ENCODE measurements at regions not wholly inside any gene's neighbourhood (a gene's known extent, or its start where the extent isn't known, plus 50 kb on each side); places are given as distances from the start of the nearest gene placed in this dataset.

DNA sequence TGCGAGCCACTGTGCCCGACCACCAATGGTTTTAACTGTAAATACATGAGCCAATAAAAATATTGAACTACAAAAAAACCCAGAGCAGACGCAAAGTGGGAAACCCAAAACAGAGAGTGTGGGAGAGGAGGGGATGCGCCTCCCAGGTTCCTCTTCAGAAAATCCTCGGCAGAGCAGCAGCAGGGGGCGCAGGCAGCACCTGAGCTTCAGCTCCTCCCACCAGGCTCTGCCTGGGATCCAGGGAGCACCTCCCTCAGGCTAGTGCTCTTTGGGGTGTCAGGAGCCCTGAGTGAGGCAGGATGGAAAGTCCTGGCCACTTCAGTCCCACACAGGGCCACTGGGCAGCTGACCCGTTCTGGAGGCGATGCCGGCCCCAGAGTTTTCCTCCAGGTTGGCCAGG lies 536.9 kb upstream of the CDH4 start:
- DNase-seq (no peak), ATAC-seq (no peak)
- Histone ChIP-seq H3K27ac (no peak overlapping the region), H3K9me3 (no peaks in the 10 kb centered on the region), H3K4me1 (no peaks in the 10 kb centered on the region), H3K27me3 (ENCODE audit: insufficient read depth in 3 of 3, low read length in 2 of 3) (peaks cover 0 to 6% (median 5%) of the 10 kb centered on the region in 3 donors), H3K36me3 (ENCODE audit: insufficient read depth in 1 of 2, low read depth in 1 of 2) (no peaks in the 10 kb centered on the region), H3K4me3 (no peak overlapping the region)
- intact Hi-C loops (cut with DNase I) = no loop called here
- 58 to 65% (median 59%) methylated on average over 9 of the region's 9 CpGs for WGBS, 3 donors
- TF ChIP-seq CTCF (IDR thresholded peaks at IDR 0.05) = no peak

DNA sequence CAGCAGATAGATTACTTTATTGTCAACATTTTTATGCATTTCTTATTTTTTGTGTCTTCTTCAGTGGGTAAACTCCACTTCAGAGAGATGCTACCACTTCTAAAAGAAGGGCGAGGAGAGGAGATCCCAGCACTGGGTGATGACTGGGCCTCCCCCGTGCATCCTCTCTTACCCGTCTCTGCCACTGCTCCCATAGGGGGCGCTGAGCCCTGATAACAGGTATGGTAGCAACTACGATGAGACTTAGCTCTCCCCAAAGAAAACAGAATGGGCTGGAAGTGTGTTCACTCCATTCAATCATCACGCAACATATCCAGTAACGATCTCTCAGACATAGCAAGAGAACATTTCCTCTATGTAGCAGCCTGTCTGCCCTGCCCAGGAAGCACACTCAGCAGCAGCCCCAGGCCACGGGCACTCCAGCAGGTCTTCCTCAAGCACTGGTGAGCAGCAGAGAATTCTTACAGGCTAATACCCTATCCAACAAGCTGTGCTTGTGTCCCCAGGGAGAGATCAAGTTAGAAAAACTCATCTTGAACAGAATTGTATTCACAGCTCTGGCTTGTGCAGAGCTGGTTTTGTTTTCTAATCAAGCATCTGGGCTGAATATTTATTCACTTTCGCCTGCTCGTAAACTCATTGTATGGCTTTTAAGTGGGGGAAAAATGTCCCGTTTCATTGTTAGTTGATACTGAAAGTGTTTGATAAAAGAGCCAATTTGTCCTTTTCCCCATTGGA lies 533.1 kb upstream of the CDH4 start:
- peaks cover 2 to 6% (median 5%) of the 10 kb centered on the region in 3 donors for H3K27me3 ChIP-seq (ENCODE audit: insufficient read depth in 3 of 3, low read length in 2 of 3)
- DNase-seq (no peak), ATAC-seq (no peak)
- no peaks in the 10 kb centered on the region for H3K36me3 ChIP-seq (ENCODE audit: insufficient read depth in 1 of 2, low read depth in 1 of 2)
- H3K4me3 ChIP-seq = no peak overlapping the region
- H3K9me3 ChIP-seq = no peaks in the 10 kb centered on the region
- no peaks in the 10 kb centered on the region for H3K4me1 ChIP-seq
- H3K27ac ChIP-seq = no peak overlapping the region
- WGBS, 3 donors = 56 to 64% (median 59%) methylated on average over 11 of the region's 11 CpGs
- intact Hi-C loops (cut with DNase I) = no loop called here
- TF ChIP-seq CTCF (IDR thresholded peaks at IDR 0.05) = no peak

DNA sequence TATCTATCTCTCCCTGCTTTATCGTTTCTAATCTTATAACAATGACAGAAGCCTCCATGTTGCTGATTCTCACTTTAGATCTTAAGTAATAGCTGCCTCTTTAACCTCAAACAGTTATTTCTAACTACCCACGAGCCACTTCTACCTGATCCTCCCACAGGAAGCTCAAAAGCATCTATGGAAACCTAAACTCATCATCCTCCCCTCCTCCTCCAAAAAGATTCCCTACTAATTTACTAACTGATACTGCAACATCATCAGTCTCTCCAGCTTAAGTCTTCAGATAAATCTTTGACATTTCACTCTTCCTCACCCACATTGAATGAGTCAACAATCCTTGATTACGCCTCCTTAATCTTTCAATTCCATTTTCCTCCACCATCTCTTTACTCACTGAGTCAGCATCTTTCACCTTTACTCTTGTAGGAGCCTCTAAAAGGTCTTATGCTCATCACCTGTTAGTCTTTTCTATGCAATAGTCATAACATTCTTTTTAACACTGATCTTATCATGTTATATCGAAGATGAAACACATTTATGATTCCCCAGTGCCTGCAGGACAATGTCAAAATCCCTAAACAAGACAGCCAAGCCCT lies 526.7 kb upstream of the CDH4 start:
- H3K27ac ChIP-seq = no peak overlapping the region

GRCh38 chr20:60727425-60727824 lies 524.6 kb upstream of the CDH4 start:
- no peaks in the 10 kb centered on the region for H3K36me3 ChIP-seq (ENCODE audit: insufficient read depth in 1 of 2, low read depth in 1 of 2)
- H3K9me3 ChIP-seq = no peaks in the 10 kb centered on the region
- DNase-seq (no peak), ATAC-seq (no peak)
- H3K4me1 ChIP-seq = no peaks in the 10 kb centered on the region
- no peaks in the 10 kb centered on the region for H3K27me3 ChIP-seq (ENCODE audit: insufficient read depth in 3 of 3, low read length in 2 of 3)
- intact Hi-C loops (cut with DNase I) = no loop called here
- WGBS, 3 donors = 20 to 49% (median 40%) methylated on average over 1 of the region's 1 CpG
- TF ChIP-seq CTCF (IDR thresholded peaks at IDR 0.05) = no peak
- H3K27ac ChIP-seq = no peak overlapping the region
- no peak overlapping the region for H3K4me3 ChIP-seq

More for the DNA sequence above, 526.7 kb upstream of the CDH4 start:
- H3K27me3 ChIP-seq (ENCODE audit: insufficient read depth in 3 of 3, low read length in 2 of 3) = peaks cover 0 to 2% (median 0%) of the 10 kb centered on the region in 3 donors
- intact Hi-C loops (cut with DNase I) = no loop called here
- H3K4me3 ChIP-seq = no peak overlapping the region
- no peaks in the 10 kb centered on the region for H3K9me3 ChIP-seq
- ATAC-seq (no peak), DNase-seq (no peak)
- H3K4me1 ChIP-seq = no peaks in the 10 kb centered on the region
- WGBS, 3 donors = 73 to 77% (median 77%) methylated on average over 4 of the region's 4 CpGs
- H3K36me3 ChIP-seq (ENCODE audit: insufficient read depth in 1 of 2, low read depth in 1 of 2) = no peaks in the 10 kb centered on the region
- no peak for TF ChIP-seq CTCF (IDR thresholded peaks at IDR 0.05)
